GM12878 (cell line): ENCODE measurements at regions not wholly inside any gene's neighbourhood (a gene's known extent, or its start where the extent isn't known, plus 50 kb on each side); places are given as distances from the start of the nearest gene placed in this dataset.

Experiments used
- ATAC-seq: fragments of 200-7000 bp; cut with Tn5 transposase; 3 replicates; pipeline ENCODE4 v1.9.1; 2020; ENCODE audit warnings: mild to moderate bottlenecking, moderate library complexity
- BruUV-seq: library from RNA; stranded (reverse); fragments of 400-500 nt; replicated peaks from 2 replicates; lab custom pipeline; 2021; lab: Mats Ljungman, UMichigan
- CTCF ChIA-PET: fragments of 300-600 bp; sonication (Branson Sonifier 250); formaldehyde crosslinking; extraction: SDS; loops from one replicate; lab custom pipeline; 2021; ENCODE audit warnings: inconsistent platforms; lab: Yijun Ruan, JAX
- POLR2A ChIA-PET: fragments of 350-600 bp; formaldehyde crosslinking; extraction: SDS; loops from one replicate; lab custom pipeline; 2021; ENCODE audit warnings: inconsistent platforms; lab: Charles Lee
- RAD21 ChIA-PET: fragments of 300-600 bp; sonication (Branson Sonifier 250); formaldehyde crosslinking; loops from one replicate; lab custom pipeline; 2023; ENCODE audit warnings: antibody characterized with exemption; ENCODE audit not compliant: unreplicated experiment; lab: Charles Lee
- SMC1A ChIA-PET: fragments of 300-600 bp; sonication (Branson Sonifier 250); formaldehyde crosslinking; loops from one replicate; lab custom pipeline; 2023; ENCODE audit not compliant: unreplicated experiment, uncharacterized antibody; lab: Charles Lee
- DNase-seq: peaks from one replicate; pipeline ENCODE4 v3.0.0-alpha.2; 2011; ENCODE audit warnings: low read depth, low spot score
- FAIRE-seq: peaks from 3 replicates; lab custom pipeline; 2011; peaks lifted over from hg19 to GRCh38; lab: Jason Lieb, UNC
- H2AFZ ChIP-seq: 2 replicates; pipeline ENCODE4 v1.6.0; 2011; ENCODE audit warnings: low read depth, low read length, control low read depth; ENCODE audit not compliant: control insufficient read depth
- H3K27ac ChIP-seq: 2 replicates; pipeline ENCODE4 v1.5.1; 2011; ENCODE audit warnings: control low read depth; ENCODE audit not compliant: control insufficient read depth, insufficient read depth
- H3K27me3 ChIP-seq, 2 experiments: replicated peaks in 1 of 2; 2 replicates each; pipeline versions ENCODE4 v1.6.0 to v1.6.1; 2011; ENCODE audit warnings: low read length in 1 of 2; ENCODE audit not compliant: control insufficient read depth in 2 of 2, insufficient read depth in 2 of 2
- H3K36me3 ChIP-seq, 2 experiments: 2 replicates each; pipeline ENCODE4 v1.5.1; 2011; ENCODE audit warnings: low read length in 1 of 2; ENCODE audit not compliant: control insufficient read depth in 2 of 2, insufficient read depth in 2 of 2
- H3K4me1 ChIP-seq: 2 replicates; pipeline ENCODE4 v1.6.1; 2011; ENCODE audit warnings: mild to moderate bottlenecking, low read length, moderate library complexity, mixed read lengths; ENCODE audit not compliant: control insufficient read depth, insufficient read depth
- H3K4me2 ChIP-seq: 2 replicates; pipeline ENCODE4 v1.6.0; 2011; ENCODE audit warnings: control low read depth; ENCODE audit not compliant: control insufficient read depth, insufficient read depth
- H3K4me3 ChIP-seq: fragments of 200-600 bp; sonication (generic); 2 replicates; pipeline ENCODE4 v1.5.1; 2016
- H3K79me2 ChIP-seq: 2 replicates; pipeline ENCODE4 v1.6.0; 2011; ENCODE audit warnings: low read length; ENCODE audit not compliant: control insufficient read depth, insufficient read depth
- H3K9ac ChIP-seq: 2 replicates; pipeline ENCODE4 v1.8.0; 2011; ENCODE audit warnings: low read length, control low read depth, mixed read lengths; ENCODE audit not compliant: control insufficient read depth, insufficient read depth
- H3K9me3 ChIP-seq: replicated peaks from 3 replicates; pipeline ENCODE4 v1.5.1; 2011; ENCODE audit warnings: mild to moderate bottlenecking, low read length; ENCODE audit not compliant: control insufficient read depth, insufficient read depth
- H4K20me1 ChIP-seq: 2 replicates; pipeline ENCODE4 v1.6.0; 2011; ENCODE audit not compliant: control insufficient read depth, insufficient read depth
- ATF3 ChIP-seq: IDR thresholded peaks from 2 replicates; pipeline ENCODE4 v1.6.1; 2011; ENCODE audit warnings: low read depth, mild to moderate bottlenecking, low read length, moderate library complexity, borderline replicate concordance; ENCODE audit errors: extremely low read depth
- CUX1 ChIP-seq: IDR thresholded peaks from 2 replicates; pipeline ENCODE4 v1.6.1; 2012; ENCODE audit warnings: improper control_type of control experiment, low read depth, low read length; ENCODE audit not compliant: insufficient replicate concordance
- NFYA ChIP-seq: IDR thresholded peaks from 2 replicates; pipeline ENCODE4 v1.6.1; 2011; ENCODE audit warnings: low read depth, mild to moderate bottlenecking, low read length, improper control_type of control experiment, borderline replicate concordance
- PAX5 ChIP-seq: IDR thresholded peaks from 2 replicates; pipeline ENCODE4 v1.6.1; 2011; ENCODE audit warnings: low read depth, low read length, borderline replicate concordance
- POLR2A ChIP-seq: IDR thresholded peaks from 2 replicates; pipeline ENCODE4 v1.6.1; 2011; ENCODE audit warnings: low read depth, mild to moderate bottlenecking, low read length
- RAD21 ChIP-seq: IDR thresholded peaks from 2 replicates; pipeline ENCODE4 v1.6.1; 2011; ENCODE audit warnings: mild to moderate bottlenecking, low read depth, low read length, moderate library complexity; ENCODE audit not compliant: insufficient read depth
- RUNX3 ChIP-seq: IDR thresholded peaks from 2 replicates; pipeline ENCODE4 v1.6.1; 2012; ENCODE audit warnings: low read length, inconsistent platforms
- STAT1 ChIP-seq: fragments of 450-650 bp; conservative IDR thresholded peaks from 2 replicates; pipeline ENCODE4 v1.6.1; 2014; ENCODE audit warnings: antibody characterized with exemption, mild to moderate bottlenecking
- ZNF274 ChIP-seq: IDR thresholded peaks from one replicate; pipeline ENCODE4 v1.8.0; 2011; ENCODE audit not compliant: insufficient read length, insufficient read depth
- ZZZ3 ChIP-seq: IDR thresholded peaks from 2 replicates; pipeline ENCODE4 v1.6.1; 2011; ENCODE audit warnings: low read depth; ENCODE audit not compliant: control insufficient read depth, insufficient read length
- in situ Hi-C: fragments of 300-500 bp; cut with MboI; formaldehyde crosslinking; loops from 9 replicates; pipeline ENCODE4 v1.14.3; 2018; ENCODE audit warnings: mixed read lengths
- intact Hi-C: fragments of 100-400 bp; cut with micrococcal nuclease; formaldehyde crosslinking; loops from one replicate; pipeline ENCODE4 v1.14.2; 2022; ENCODE audit not compliant: unreplicated experiment

- no peak for ATAC-seq
- no peak overlapping the region for H2AFZ ChIP-seq
- ChIA-PET CTCF (interaction anchor here (0.6 to 1.4 kb wide), 2 partner anchors 19 to 366 kb away, joined by 3 to 5 read pairs; no protein-coding TSS in a partner anchor), POLR2A (no interaction called here), SMC1A (no interaction called here), RAD21 (no interaction called here)
- no peak overlapping the region for H3K9ac ChIP-seq
- H3K27ac ChIP-seq = no peak overlapping the region
- TF ChIP-seq NFYA (no peak), STAT1 (no peak), PAX5 (no peak), CUX1 (no peak), RUNX3 (no peak), ZZZ3 (no peak), RAD21 (no peak), ATF3 (no peak), POLR2A (no peak), ZNF274 (no peak)
- H3K4me2 ChIP-seq = no peak overlapping the region
- H3K4me3 ChIP-seq = no peak overlapping the region
- H3K36me3 ChIP-seq = no peaks in the 10 kb centered on the region
- BruUV-seq = no TSS peak
- no peaks in the 10 kb centered on the region for H3K9me3 ChIP-seq
- no peaks in the 10 kb centered on the region for H4K20me1 ChIP-seq
- DNase-seq = no peak
- intact Hi-C loops = no loop called here
- in situ Hi-C loops = no loop called here
- no peaks in the 10 kb centered on the region for H3K27me3 ChIP-seq
- no peak for FAIRE-seq
- H3K4me1 ChIP-seq = no peaks in the 10 kb centered on the region
- H3K79me2 ChIP-seq = no peaks in the 10 kb centered on the region
Observed at GRCh38 chrX:140912606-140913005, 89.8 kb upstream of the SPANXB1 start.
